ENCODE measurements at regions not wholly inside any gene's neighbourhood (a gene's known extent, or its start where the extent isn't known, plus 50 kb on each side); places are given as distances from the start of the nearest gene placed in this dataset.

- no peak for DNase-seq (ENCODE audit: low read depth in 2 of 2)
Observed at GRCh38 chr10:126783806-126784557, 113.5 kb upstream of the C10orf90 start.

GRCh38 chr10:126787201-126787600 is 116.7 kb upstream of the C10orf90 start:
- no peak for DNase-seq (ENCODE audit: low read depth in 2 of 2)

DNA sequence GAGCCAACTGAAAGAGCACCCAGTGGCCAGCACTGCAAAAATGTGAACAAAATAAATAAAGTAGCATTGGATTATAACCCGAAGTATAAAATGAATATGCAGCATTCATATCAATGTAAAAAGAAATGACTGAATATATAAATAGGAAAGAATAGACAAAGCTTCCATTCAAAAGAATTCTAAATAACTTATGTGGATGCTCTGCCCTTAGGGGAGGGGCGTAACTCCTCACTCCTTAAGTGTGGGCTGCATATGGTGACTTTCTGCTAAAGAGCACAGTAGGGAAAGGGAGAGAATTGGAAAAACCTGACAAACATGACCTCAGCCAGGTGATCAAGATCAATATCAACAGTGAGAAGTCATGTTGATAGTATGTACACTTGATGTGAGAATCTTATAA is 109.9 kb upstream of the DOCK1 start:
- DNase-seq (ENCODE audit: low read depth in 2 of 2) = no peak

- DNase-seq (ENCODE audit: low read depth in 2 of 2) = no peak
Observed at GRCh38 chr10:126798649-126799048, 106.6 kb upstream of the DOCK1 start.

DNA sequence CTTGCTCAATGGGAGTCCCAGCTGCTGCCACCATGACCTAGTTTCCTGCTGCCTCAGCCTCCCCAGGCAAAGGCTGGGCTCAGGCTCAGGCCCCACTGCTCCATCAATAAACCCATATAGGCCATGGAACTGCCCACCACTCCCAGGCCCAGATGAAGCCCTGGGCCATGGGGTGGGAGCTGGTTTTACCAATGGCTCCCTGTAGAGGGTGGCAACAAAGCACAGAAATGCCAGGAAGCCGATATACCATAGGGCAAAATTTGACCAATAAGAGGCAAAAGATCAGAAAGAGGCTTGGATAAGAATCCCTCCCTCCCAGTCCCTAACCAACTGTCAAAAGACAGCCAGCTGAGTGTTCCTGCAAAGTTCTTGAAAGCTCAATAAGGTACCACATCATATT is 101.8 kb upstream of the DOCK1 start:
- no peak for DNase-seq (ENCODE audit: low read depth in 2 of 2)

DNA sequence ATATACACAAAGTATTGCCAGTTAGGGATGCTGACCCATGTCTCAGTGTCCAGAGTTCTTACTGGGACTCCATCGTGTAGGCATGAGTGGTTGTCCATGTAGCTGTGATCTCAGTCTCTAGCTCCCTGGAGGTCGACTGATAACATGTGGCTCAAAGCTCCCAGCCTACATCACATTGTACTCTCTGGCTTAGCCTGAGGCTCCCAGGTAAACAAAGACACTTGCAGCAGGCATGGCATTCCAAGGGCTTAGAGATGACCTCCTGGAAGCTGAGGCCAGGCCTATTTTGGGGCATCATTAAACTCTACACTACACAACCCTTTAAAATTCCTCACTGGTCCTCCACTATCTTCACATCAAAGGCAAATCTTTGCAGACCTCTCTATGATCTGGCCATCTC is 100.8 kb upstream of the DOCK1 start:
- DNase-seq (ENCODE audit: low read depth in 2 of 2) = no peak

DNA sequence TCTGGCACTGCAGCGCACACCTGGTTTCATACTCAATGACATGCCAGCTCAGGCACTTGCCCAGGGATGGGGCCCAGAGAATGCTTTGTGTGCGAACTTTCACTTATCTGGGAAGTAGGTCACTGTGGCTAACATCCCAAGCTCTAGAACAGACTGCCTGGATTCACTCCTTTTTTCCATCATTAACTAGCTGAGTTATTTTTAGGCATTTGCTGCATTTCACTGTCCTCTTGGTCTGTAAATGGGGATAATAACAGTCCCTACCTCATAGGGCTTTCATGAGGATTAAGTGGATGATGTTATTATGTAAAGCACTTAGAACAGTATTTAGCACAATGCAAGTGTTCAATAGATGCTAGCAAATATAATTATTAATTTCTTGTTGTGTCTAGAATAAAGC is 98.7 kb upstream of the DOCK1 start:
- DNase-seq (ENCODE audit: low read depth in 2 of 2) = no peak

DNA sequence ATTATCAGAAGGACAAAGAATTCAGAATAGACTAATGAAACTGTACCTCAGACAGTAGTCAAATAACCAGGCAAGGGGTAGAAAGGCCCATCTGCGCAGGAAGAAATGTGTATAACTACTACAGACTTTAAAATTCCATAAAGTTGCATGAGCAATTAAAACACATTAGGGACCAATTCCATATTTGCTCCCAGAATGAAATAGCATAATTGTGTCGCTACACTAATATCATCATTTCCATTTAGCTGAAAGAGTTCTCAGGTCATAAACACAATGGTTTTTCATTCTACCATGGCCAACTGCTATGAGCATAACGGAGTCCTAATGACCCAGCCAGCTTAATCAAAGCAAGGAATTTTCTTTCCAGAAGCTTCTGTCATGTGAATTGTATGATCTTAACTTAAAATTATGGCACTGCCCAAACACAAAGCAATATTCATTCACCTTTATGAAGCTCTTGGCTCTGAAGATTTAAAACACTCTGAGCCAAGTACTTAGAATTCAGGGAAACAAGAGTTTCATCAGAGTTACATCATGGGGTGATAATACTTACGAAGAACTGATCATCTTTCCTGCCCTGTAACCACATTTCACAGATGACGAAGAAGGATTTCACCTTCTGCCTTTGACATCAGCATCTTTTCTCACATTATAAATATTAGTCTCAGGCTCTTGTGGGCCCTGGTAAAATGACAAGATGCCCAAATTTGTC is 98.1 kb upstream of the DOCK1 start:
- no peak for DNase-seq (ENCODE audit: low read depth in 2 of 2)

- no peak for DNase-seq (ENCODE audit: low read depth in 2 of 2)
Observed at GRCh38 chr10:126808103-126808502, 97.1 kb upstream of the DOCK1 start.

DNA sequence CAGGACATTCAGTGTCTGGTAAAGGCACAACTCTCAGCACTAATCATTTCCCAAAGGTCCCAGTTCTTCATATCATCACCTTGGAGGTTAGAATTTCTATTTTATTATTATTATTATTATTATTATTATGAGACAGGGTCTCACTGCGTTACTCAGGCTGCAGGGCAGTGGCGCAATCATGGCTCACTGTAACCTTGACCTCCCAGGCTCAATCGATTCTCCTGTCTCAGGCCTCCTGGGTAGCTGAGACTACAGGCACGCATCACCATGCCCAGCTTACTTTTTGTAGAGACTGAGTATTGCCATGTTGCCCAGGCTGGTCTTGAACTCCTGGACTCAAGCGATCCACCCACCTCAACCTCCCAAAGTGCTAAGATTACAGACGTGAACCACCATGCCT is 91.8 kb upstream of the DOCK1 start:
- DNase-seq (ENCODE audit: low read depth in 2 of 2) = no peak

- DNase-seq (ENCODE audit: low read depth in 2 of 2) = no peak
Observed at GRCh38 chr10:126833542-126833941, 71.7 kb upstream of the DOCK1 start.

DNA sequence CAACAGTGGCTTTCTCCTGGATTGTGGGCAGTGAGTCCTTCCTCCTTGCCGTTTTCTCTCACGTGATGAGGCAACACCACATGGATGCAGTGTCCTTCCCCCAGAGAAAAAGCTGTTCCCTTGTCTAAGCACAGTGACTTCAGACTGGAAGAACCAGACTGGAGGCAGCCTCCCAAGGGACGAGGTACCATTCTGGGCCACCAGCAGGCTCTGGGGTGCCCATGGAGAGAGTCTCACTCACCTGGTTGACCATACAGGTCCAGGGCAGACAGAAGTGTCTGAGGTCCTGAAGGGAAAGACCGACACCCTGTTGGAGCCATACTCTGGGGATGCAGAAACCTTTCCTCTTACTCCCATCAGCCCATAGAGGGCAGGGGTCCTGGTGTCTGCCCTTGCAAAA is 69.2 kb upstream of the DOCK1 start:
- DNase-seq (ENCODE audit: low read depth in 2 of 2) = no peak

DNA sequence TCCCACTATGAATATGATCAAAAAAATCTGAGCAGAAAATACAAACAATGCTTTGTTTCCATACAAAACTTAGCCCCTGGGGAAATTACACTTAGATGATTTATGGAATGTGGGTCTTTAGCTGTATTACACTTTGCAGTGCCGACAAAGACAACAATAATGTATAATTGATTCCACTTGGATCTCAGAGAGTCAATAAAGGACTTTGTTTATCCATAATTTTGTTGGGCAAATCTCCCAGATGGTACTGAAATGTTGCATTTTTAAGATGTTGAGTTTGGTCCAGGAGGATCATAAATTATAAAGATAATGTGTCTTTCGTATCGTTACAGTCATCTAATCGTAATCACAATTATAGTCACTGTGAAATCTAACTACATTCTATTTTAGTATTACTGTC is 66.9 kb upstream of the DOCK1 start:
- no peak for DNase-seq (ENCODE audit: low read depth in 2 of 2)

- DNase-seq (ENCODE audit: low read depth in 2 of 2) = no peak
Observed at GRCh38 chr10:126839094-126839761, 66.0 kb upstream of the DOCK1 start.

- DNase-seq (ENCODE audit: low read depth in 2 of 2) = no peak
Observed at GRCh38 chr10:126840576-126841135, 64.6 kb upstream of the DOCK1 start.

- DNase-seq (ENCODE audit: low read depth in 2 of 2) = no peak
Observed at GRCh38 chr10:126841341-126841895, 63.8 kb upstream of the DOCK1 start.

DNA sequence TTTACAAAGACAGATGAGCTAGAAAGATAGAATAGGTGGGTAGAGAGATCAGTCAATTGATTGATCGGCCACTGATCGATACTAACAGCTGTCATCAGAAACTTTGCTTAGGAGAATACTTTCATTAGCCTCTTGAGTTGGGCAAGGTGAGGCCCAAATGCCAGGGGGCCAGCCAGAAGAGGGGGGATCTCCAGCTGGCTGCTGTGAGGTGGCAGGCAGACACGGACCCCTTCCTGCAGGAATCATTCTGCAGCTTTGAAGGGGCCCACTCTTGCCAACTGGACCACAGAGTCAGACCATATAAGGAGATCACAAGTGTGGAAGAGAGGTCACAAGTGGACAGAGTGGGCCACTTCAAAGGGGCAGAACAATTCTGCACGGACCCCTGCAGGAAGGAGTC is 62.9 kb upstream of the DOCK1 start:
- DNase-seq (ENCODE audit: low read depth in 2 of 2) = no peak

GRCh38 chr10:126842836-126843235 is 62.4 kb upstream of the DOCK1 start:
- DNase-seq (ENCODE audit: low read depth in 2 of 2) = no peak

- no peak for DNase-seq (ENCODE audit: low read depth in 2 of 2)
Observed at GRCh38 chr10:126843299-126843934, 61.8 kb upstream of the DOCK1 start.

DNA sequence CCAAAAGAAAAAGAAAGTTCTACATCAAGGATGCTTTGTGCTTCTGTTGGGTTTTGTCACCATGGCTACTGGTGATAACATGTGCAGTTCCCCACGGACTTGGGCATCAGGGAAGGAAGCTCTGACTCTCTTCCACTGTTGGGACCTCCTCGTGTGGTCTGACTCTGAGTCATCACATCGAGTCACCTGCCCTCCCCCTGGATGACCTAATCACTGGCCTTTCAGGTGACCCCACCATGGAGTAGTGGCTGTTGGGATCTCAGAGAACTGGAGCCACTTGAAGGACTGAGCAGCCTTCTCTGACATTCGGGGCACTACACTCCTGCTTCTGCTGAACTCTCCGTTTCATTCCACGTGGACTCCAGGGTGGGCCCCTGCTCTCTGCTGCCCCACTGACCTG is 60.8 kb upstream of the DOCK1 start:
- no peak for DNase-seq (ENCODE audit: low read depth in 2 of 2)

GRCh38 chr10:126846469-126846868 is 58.8 kb upstream of the DOCK1 start:
- DNase-seq (ENCODE audit: low read depth in 2 of 2) = no peak

GRCh38 chr10:126846959-126847358 is 58.3 kb upstream of the DOCK1 start:
- DNase-seq (ENCODE audit: low read depth in 2 of 2) = no peak

All from stimulated activated CD4-positive, alpha-beta T cell treated with anti-CD3 and anti-CD28 coated beads, Interleukin-15, amount 100 ng/mL, for 48 hours (primary cell).